HCT116 (cell line): ENCODE measurements at regions not wholly inside any gene's neighbourhood (a gene's known extent, or its start where the extent isn't known, plus 50 kb on each side); places are given as distances from the start of the nearest gene placed in this dataset.

Source experiments
- ATAC-seq: fragments of 200-7000 bp; cut with Tn5 transposase; 2 replicates; pipeline ENCODE4 v1.9.1; 2020; ENCODE audit warnings: mild to moderate bottlenecking, moderate library complexity
- BruUV-seq: library from RNA; stranded (reverse); fragments of 400-500 nt; replicated peaks from 2 replicates; lab custom pipeline; 2021; lab: Mats Ljungman, UMichigan
- CTCF ChIA-PET: fragments of 300-600 bp; sonication (Branson Sonifier 250); formaldehyde crosslinking; loops from one replicate; lab custom pipeline; 2021; ENCODE audit warnings: antibody characterized with exemption; lab: Charles Lee
- POLR2A ChIA-PET: fragments of 300-600, 350-600 bp; sonication (Branson Sonifier 250); formaldehyde crosslinking; loops from one replicate; lab custom pipeline; 2021; ENCODE audit warnings: antibody characterized with exemption; lab: Charles Lee
- RAD21 ChIA-PET, 2 experiments: fragments of 300-600 bp; sonication (Branson Sonifier 250); formaldehyde crosslinking; loops; one replicate each; lab custom pipeline; 2023; ENCODE audit warnings: low total read pairs in 2 of 2; ENCODE audit not compliant: uncharacterized antibody in 2 of 2, unreplicated experiment in 2 of 2, low non-redundant PET in 1 of 2; lab: Charles Lee
- DNase-seq: peaks from one replicate; pipeline ENCODE4 v3.0.0-alpha.2; 2010; ENCODE audit warnings: low read depth, low spot score
- H2AFZ ChIP-seq: fragments of 200-600 bp; shearing (Covaris generic), sonication (generic); 2 replicates; pipeline ENCODE4 v1.6.1; 2017; ENCODE audit warnings: low read depth, mixed run types, mixed read lengths, antibody characterized with exemption, low read length; ENCODE audit not compliant: poor library complexity, severe bottlenecking
- H3K27ac ChIP-seq: 2 replicates; pipeline ENCODE4 v1.5.1; 2012; ENCODE audit warnings: low read depth, low read length
- H3K27me3 ChIP-seq: fragments of 200-600 bp; sonication (generic); 2 replicates; pipeline ENCODE4 v1.6.1; 2016; ENCODE audit warnings: mixed run types, low read length, mixed read lengths; ENCODE audit not compliant: insufficient read depth
- H3K36me3 ChIP-seq, 2 experiments: fragments of 200-500 bp in 1 of 2; fragments of 200-600 bp in 1 of 2; sonication (Bioruptor generic) in 1 of 2; sonication (generic) in 1 of 2; 2 replicates each; pipeline versions ENCODE4 v1.5.1 to v1.6.1; 2014 to 2016; ENCODE audit warnings: low read length in 2 of 2, inconsistent platforms in 1 of 2, mixed read lengths in 1 of 2, mixed run types in 1 of 2; ENCODE audit not compliant: insufficient read depth in 2 of 2, control insufficient read depth in 1 of 2
- H3K4me1 ChIP-seq, 2 experiments: fragments of 200-600 bp in 1 of 2; sonication (generic) in 1 of 2; 2 replicates each; pipeline versions ENCODE4 v1.5.1 to v1.6.1; 2012 to 2017; ENCODE audit warnings: low read length in 2 of 2, inconsistent platforms in 1 of 2, mild to moderate bottlenecking in 1 of 2, mixed read lengths in 1 of 2, mixed run types in 1 of 2, moderate library complexity in 1 of 2; ENCODE audit not compliant: insufficient read depth in 2 of 2, control insufficient read depth in 1 of 2
- H3K4me2 ChIP-seq: fragments of 200-600 bp; sonication (generic); 2 replicates; pipeline ENCODE4 v1.6.1; 2017; ENCODE audit warnings: mixed run types, low read length, mixed read lengths
- H3K4me3 ChIP-seq, 2 experiments: fragments of 200-600 bp in 1 of 2; sonication (generic) in 1 of 2; replicated peaks in 1 of 2; 2 replicates each; pipeline ENCODE4 v1.5.1; 2011 to 2016; ENCODE audit warnings: low read length in 2 of 2, control low read depth in 1 of 2, low read depth in 1 of 2, mild to moderate bottlenecking in 1 of 2, mixed read lengths in 1 of 2, mixed run types in 1 of 2
- H3K79me2 ChIP-seq: fragments of 200-600 bp; sonication (generic); 2 replicates; pipeline ENCODE4 v1.6.1; 2017; ENCODE audit warnings: mild to moderate bottlenecking, mixed run types, low read length, moderate library complexity, mixed read lengths; ENCODE audit not compliant: insufficient read depth
- H3K9ac ChIP-seq: fragments of 200-600 bp; sonication (generic); 2 replicates; pipeline ENCODE4 v1.6.1; 2016; ENCODE audit warnings: low read length, mixed read lengths
- H3K9me2 ChIP-seq: fragments of 200-600 bp; sonication (generic), shearing (Covaris generic); 2 replicates; pipeline ENCODE4 v1.6.1; 2017; ENCODE audit warnings: mixed run types, mild to moderate bottlenecking, moderate library complexity; ENCODE audit not compliant: insufficient read depth
- H3K9me3 ChIP-seq, 2 experiments: fragments of 200-500 bp in 1 of 2; fragments of 200-600 bp in 1 of 2; sonication (Bioruptor generic) in 1 of 2; sonication (generic) in 1 of 2; 2 replicates each; pipeline ENCODE4 v1.6.1; 2014 to 2017; ENCODE audit warnings: low read length in 2 of 2, mixed read lengths in 2 of 2, inconsistent platforms in 1 of 2, low read depth in 1 of 2, mild to moderate bottlenecking in 1 of 2, mixed run types in 1 of 2, moderate library complexity in 1 of 2; ENCODE audit not compliant: control insufficient read depth in 1 of 2, insufficient read depth in 1 of 2
- H4K20me1 ChIP-seq: fragments of 200-600 bp; sonication (generic), shearing (Covaris generic); 2 replicates; pipeline ENCODE4 v1.6.1; 2017; ENCODE audit warnings: mixed run types, mild to moderate bottlenecking, moderate library complexity; ENCODE audit not compliant: insufficient read depth
- CBX3 ChIP-seq: IDR thresholded peaks from 2 replicates; pipeline ENCODE4 v1.6.1; 2012; ENCODE audit warnings: low read depth
- CEBPB ChIP-seq: IDR thresholded peaks from 2 replicates; pipeline ENCODE4 v1.6.1; 2012; ENCODE audit warnings: low read depth
- EGR1 ChIP-seq: IDR thresholded peaks from 2 replicates; pipeline ENCODE4 v1.6.1; 2012; ENCODE audit warnings: low read depth
- ELF1 ChIP-seq: IDR thresholded peaks from 2 replicates; pipeline ENCODE4 v1.6.1; 2012; ENCODE audit warnings: low read depth, borderline replicate concordance
- EZH2 ChIP-seq: fragments of 200-600 bp; sonication (generic); IDR thresholded peaks from 2 replicates; pipeline ENCODE4 v1.6.1; 2017; ENCODE audit warnings: antibody characterized with exemption, mixed run types
- EZH2phosphoT487 ChIP-seq: fragments of 200-600 bp; IDR thresholded peaks from 2 replicates; pipeline ENCODE4 v1.6.1; 2018; ENCODE audit warnings: antibody characterized with exemption, borderline replicate concordance
- FOSL1 ChIP-seq: IDR thresholded peaks from 2 replicates; pipeline ENCODE4 v1.6.1; 2012; ENCODE audit warnings: low read depth
- JUND ChIP-seq: IDR thresholded peaks from 2 replicates; pipeline ENCODE4 v1.6.1; 2012
- POLR2AphosphoS5 ChIP-seq: IDR thresholded peaks from 2 replicates; pipeline ENCODE4 v1.6.1; 2011; ENCODE audit warnings: mild to moderate bottlenecking, low read depth, low read length, moderate library complexity
- SIN3A ChIP-seq: IDR thresholded peaks from 2 replicates; pipeline ENCODE4 v1.6.1; 2012; ENCODE audit warnings: low read depth
- SP1 ChIP-seq: IDR thresholded peaks from 2 replicates; pipeline ENCODE4 v1.6.1; 2012; ENCODE audit warnings: low read depth
- SRF ChIP-seq: IDR thresholded peaks from 2 replicates; pipeline ENCODE4 v1.6.1; 2012; ENCODE audit warnings: low read depth
- TCF7L2 ChIP-seq: IDR thresholded peaks from 2 replicates; pipeline ENCODE4 v1.7.0; 2011; ENCODE audit warnings: borderline replicate concordance, inconsistent platforms; ENCODE audit not compliant: insufficient read depth, insufficient read length; ENCODE audit errors: extremely low read depth
- YY1 ChIP-seq: IDR thresholded peaks from 2 replicates; pipeline ENCODE4 v1.6.1; 2011; ENCODE audit warnings: low read length, low read depth, moderate library complexity, mild to moderate bottlenecking; ENCODE audit not compliant: insufficient replicate concordance; ENCODE audit errors: extremely low read depth
- ZFX ChIP-seq: fragments of 450-650 bp; IDR thresholded peaks from 2 replicates; pipeline ENCODE4 v1.6.1; 2017
- ZNF274 ChIP-seq: fragments of 200-500 bp; sonication (Bioruptor generic); IDR thresholded peaks from 2 replicates; pipeline ENCODE4 v1.6.1; 2014; ENCODE audit warnings: mild to moderate bottlenecking, low read depth, low read length, inconsistent platforms
- intact Hi-C: fragments of 100-400 bp; cut with micrococcal nuclease; formaldehyde crosslinking; loops from 2 replicates; pipeline ENCODE4 v1.10.0; 2022
- TF ChIP-seq, protein P1 (sequence below): IDR thresholded peaks from 2 replicates; pipeline ENCODE4 v1.6.1; 2012
- TF ChIP-seq, protein P2 (sequence below): IDR thresholded peaks from 2 replicates; pipeline ENCODE4 v1.6.1; 2012

DNA sequence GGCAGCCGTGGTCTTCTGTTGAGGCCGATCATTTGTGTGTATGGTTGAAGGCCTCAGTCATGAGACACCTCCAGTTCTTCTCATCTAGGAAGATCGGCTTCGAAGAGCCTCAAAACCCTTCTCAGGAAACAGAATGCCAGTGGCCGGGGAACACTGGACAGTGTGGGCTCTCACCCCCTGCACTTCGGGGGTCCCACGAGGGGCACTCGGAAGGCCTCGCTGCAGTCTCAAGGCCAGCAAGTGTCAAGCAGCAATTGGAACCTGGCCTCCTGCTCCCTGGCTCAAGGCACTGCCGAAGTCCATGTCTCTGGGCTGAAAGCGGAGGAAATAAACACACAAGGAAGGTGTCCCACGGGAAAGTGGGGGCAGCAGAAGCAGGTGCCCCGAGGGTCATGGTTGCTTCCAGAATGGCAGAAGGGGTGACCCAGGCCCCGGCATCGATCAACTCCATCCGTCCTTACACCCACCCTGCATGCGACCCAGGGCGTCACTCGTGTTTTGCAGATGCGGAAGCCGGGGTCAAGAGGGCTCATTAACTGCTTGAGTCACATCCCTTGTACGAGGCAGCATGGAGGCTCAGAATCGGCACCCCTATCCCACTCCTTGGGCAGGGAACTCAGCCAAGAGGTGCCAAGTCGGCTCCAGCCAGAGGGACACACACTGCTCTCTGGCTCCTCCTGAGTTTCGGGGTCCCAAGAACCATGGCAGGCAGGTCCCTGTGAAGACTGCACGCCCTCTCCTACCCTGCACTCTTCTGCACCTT lies 231.3 kb upstream of the SHH start:
- Histone ChIP-seq H3K27me3 (no peaks in the 10 kb centered on the region), H3K4me3 (no peak overlapping the region), H3K9me2 (no peaks in the 10 kb centered on the region), H4K20me1 (no peaks in the 10 kb centered on the region), H3K9me3 (no peaks in the 10 kb centered on the region), H3K27ac (no peak overlapping the region), H2AFZ (no peak overlapping the region), H3K36me3 (no peaks in the 10 kb centered on the region), H3K4me2 (no peak overlapping the region), H3K9ac (no peak overlapping the region), H3K79me2 (no peaks in the 10 kb centered on the region)
- ATAC-seq (no peak), DNase-seq (no peak)
- RAD21 ChIA-PET = no interaction called here
- POLR2A ChIA-PET = no interaction called here
- intact Hi-C loops = no loop called here
- CTCF ChIA-PET = no interaction called here
- BruUV-seq = no TSS peak
- TF ChIP-seq JUND (no peak), ELF1 (no peak), FOSL1 (no peak), ZFX (no peak), YY1 (no peak), SIN3A (no peak), SRF (no peak), EZH2 (no peak), TCF7L2 (no peak), CEBPB (no peak), CBX3 (no peak), POLR2AphosphoS5 (no peak), SP1 (no peak), ZNF274 (no peak), EGR1 (no peak), EZH2phosphoT487 (no peak)
- TF ChIP-seq, protein P1, sequence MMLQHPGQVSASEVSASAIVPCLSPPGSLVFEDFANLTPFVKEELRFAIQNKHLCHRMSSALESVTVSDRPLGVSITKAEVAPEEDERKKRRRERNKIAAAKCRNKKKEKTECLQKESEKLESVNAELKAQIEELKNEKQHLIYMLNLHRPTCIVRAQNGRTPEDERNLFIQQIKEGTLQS = no peak
- TF ChIP-seq, protein P2, sequence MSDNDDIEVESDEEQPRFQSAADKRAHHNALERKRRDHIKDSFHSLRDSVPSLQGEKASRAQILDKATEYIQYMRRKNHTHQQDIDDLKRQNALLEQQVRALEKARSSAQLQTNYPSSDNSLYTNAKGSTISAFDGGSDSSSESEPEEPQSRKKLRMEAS = no peak
- TF ChIP-seq, all 23 proteins: peak for 0
- H3K4me1 ChIP-seq = no peaks in the 10 kb centered on the region
